HG02870 (cell line): ENCODE measurements at regions not wholly inside any gene's neighbourhood (a gene's known extent, or its start where the extent isn't known, plus 50 kb on each side); places are given as distances from the start of the nearest gene placed in this dataset.
A peak's percentile ranks its signal among the peaks of the same experiment; 100 is the strongest.
"Not testable (repeated sequence)": the region's sequence is repeated elsewhere in the genome, so short reads cannot be mapped to it uniquely, and the experiment has no call there.

Source experiments
- ATAC-seq: cut with Tn5 transposase; IDR thresholded peaks from one replicate; pipeline ENCODE4 v1.9.1; 2021; ENCODE audit warnings: mild to moderate bottlenecking, moderate library complexity; ENCODE audit not compliant: unreplicated experiment

GRCh38 chr5:168073311-168073710 is 218.1 kb upstream of the WWC1 start:
- no peak for ATAC-seq

GRCh38 chr5:168073991-168074800 is 217.2 kb upstream of the WWC1 start:
- no peak for ATAC-seq

GRCh38 chr5:168075387-168075786 is 216.1 kb upstream of the WWC1 start:
- ATAC-seq = no peak

- peak; percentile 75 for ATAC-seq
Measured at GRCh38 chr5:168076561-168076991, 214.9 kb upstream of the WWC1 start.

GRCh38 chr5:168085261-168086031 is 206.0 kb upstream of the WWC1 start:
- no peak for ATAC-seq

- no peak for ATAC-seq
Measured at GRCh38 chr5:168086104-168086610, 205.3 kb upstream of the WWC1 start.

GRCh38 chr5:168086746-168087145 is 204.7 kb upstream of the WWC1 start:
- ATAC-seq = no peak

GRCh38 chr5:168088410-168089173 is 202.9 kb upstream of the WWC1 start:
- ATAC-seq = no peak

GRCh38 chr5:168089201-168089887 is 202.1 kb upstream of the WWC1 start:
- no peak for ATAC-seq

GRCh38 chr5:168092209-168093185 is 198.9 kb upstream of the WWC1 start:
- no peak for ATAC-seq

GRCh38 chr5:168093200-168093910 is 198.1 kb upstream of the WWC1 start:
- no peak for ATAC-seq

GRCh38 chr5:168096525-168096924 is 194.9 kb upstream of the WWC1 start:
- ATAC-seq = no peak

GRCh38 chr5:168097876-168098653 is 193.4 kb upstream of the WWC1 start:
- no peak for ATAC-seq

GRCh38 chr5:168101352-168101751 is 190.1 kb upstream of the WWC1 start:
- no peak for ATAC-seq

GRCh38 chr5:168103018-168103417 is 188.4 kb upstream of the WWC1 start:
- not testable (repeated sequence) for ATAC-seq

- no peak for ATAC-seq
Measured at GRCh38 chr5:168104350-168104749, 187.1 kb upstream of the WWC1 start.

GRCh38 chr5:168104811-168105481 is 186.5 kb upstream of the WWC1 start:
- no peak for ATAC-seq
